Endothelial cell of umbilical vein (primary cell): ENCODE measurements at regions not wholly inside any gene's neighbourhood (a gene's known extent, or its start where the extent isn't known, plus 50 kb on each side); places are given as distances from the start of the nearest gene placed in this dataset.

ENCODE experiments used
- FOS ChIP-seq: IDR thresholded peaks from 2 replicates; pipeline ENCODE4 v1.6.1; 2011; ENCODE audit warnings: mild to moderate bottlenecking, low read length, moderate library complexity, borderline replicate concordance; ENCODE audit not compliant: insufficient read depth
- JUN ChIP-seq: IDR thresholded peaks from 2 replicates; pipeline ENCODE4 v1.6.1; 2011; ENCODE audit warnings: borderline replicate concordance, low read depth; ENCODE audit not compliant: insufficient read length, insufficient read depth
- POLR2A ChIP-seq: IDR thresholded peaks from 2 replicates; pipeline ENCODE4 v1.6.1; 2012; ENCODE audit warnings: low read depth, mild to moderate bottlenecking, control low read depth, low read length
- TF ChIP-seq, protein P1 (sequence below), 2 donors: IDR thresholded peaks; 1 replicate in 1 of 2; 2 replicates in 1 of 2; pipeline ENCODE4 v1.5.1; 2011; ENCODE audit warnings: low read length in 2 of 2, mild to moderate bottlenecking in 2 of 2, moderate library complexity in 2 of 2, control low read depth in 1 of 2, inconsistent platforms in 1 of 2, low read depth in 1 of 2; ENCODE audit not compliant: insufficient read depth in 1 of 2; ENCODE audit errors: extremely low read depth in 1 of 2

DNA sequence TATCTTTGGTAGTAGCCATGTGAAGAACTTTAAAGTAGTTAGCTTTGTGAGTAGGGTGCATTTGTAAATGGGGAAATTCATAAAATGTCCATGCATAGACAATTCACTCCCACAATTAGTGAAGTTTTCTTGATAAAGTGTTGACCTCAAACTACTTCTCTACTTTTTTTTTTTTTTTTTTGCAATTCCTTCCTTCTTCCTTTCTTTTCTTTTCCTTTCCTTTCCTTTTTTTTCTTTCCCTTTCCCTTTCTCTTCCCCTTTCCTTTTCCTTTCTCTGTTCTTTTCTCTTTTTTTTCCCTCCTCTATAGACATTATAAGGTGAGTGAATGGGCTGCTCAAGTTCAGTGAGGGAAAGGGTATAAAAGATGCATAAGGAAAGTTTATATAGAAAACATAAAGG is 184.2 kb downstream of the PTEN start:
- TF ChIP-seq, protein P1, sequence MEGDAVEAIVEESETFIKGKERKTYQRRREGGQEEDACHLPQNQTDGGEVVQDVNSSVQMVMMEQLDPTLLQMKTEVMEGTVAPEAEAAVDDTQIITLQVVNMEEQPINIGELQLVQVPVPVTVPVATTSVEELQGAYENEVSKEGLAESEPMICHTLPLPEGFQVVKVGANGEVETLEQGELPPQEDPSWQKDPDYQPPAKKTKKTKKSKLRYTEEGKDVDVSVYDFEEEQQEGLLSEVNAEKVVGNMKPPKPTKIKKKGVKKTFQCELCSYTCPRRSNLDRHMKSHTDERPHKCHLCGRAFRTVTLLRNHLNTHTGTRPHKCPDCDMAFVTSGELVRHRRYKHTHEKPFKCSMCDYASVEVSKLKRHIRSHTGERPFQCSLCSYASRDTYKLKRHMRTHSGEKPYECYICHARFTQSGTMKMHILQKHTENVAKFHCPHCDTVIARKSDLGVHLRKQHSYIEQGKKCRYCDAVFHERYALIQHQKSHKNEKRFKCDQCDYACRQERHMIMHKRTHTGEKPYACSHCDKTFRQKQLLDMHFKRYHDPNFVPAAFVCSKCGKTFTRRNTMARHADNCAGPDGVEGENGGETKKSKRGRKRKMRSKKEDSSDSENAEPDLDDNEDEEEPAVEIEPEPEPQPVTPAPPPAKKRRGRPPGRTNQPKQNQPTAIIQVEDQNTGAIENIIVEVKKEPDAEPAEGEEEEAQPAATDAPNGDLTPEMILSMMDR (IDR thresholded peaks at IDR 0.05; ENCODE audit: extremely low read depth in 1 of 2, insufficient read depth in 1 of 2, low read depth in 1 of 2, low read length in 2 of 2) = no peak
- TF ChIP-seq FOS = no peak
- TF ChIP-seq POLR2A = no peak
- no peak for TF ChIP-seq JUN
